ENCODE measurements at regions not wholly inside any gene's neighbourhood (a gene's known extent, or its start where the extent isn't known, plus 50 kb on each side); places are given as distances from the start of the nearest gene placed in this dataset.

DNA sequence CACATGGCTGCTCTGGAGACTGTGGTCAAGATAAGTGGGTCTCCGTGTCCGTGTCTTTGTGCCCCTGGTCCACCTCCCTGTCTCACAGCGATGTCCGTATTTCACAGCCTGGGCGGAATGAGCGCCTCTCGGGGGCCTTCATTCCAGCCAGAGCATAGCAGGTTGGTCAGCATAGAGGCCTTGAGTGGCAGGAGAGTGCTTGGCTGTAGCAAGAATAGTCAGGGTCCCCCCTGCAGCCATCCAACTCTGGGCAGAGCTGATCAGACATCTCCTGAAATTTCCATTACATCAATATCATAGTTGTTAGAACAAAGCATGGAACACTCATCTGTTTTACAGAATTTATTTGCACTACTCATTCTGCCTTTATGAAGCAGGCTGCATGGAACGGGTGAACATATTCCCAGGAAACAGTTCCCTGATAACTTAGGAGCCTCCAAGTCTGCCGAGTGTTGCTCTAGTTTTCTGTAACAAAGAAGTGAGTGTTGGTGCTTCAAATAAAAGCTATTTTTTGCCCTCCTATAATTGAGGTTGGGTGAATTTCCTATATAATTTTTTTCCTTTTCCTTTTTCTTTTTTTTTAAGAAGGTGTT is 255.3 kb downstream of the INHBA start:
- H3K27me3 ChIP-seq, result no peaks in the 10 kb centered on the region
- TF ChIP-seq, protein P1, sequence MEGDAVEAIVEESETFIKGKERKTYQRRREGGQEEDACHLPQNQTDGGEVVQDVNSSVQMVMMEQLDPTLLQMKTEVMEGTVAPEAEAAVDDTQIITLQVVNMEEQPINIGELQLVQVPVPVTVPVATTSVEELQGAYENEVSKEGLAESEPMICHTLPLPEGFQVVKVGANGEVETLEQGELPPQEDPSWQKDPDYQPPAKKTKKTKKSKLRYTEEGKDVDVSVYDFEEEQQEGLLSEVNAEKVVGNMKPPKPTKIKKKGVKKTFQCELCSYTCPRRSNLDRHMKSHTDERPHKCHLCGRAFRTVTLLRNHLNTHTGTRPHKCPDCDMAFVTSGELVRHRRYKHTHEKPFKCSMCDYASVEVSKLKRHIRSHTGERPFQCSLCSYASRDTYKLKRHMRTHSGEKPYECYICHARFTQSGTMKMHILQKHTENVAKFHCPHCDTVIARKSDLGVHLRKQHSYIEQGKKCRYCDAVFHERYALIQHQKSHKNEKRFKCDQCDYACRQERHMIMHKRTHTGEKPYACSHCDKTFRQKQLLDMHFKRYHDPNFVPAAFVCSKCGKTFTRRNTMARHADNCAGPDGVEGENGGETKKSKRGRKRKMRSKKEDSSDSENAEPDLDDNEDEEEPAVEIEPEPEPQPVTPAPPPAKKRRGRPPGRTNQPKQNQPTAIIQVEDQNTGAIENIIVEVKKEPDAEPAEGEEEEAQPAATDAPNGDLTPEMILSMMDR (IDR thresholded peaks at IDR 0.05), result no peak
- TF ChIP-seq POLR2AphosphoS5 (IDR thresholded peaks at IDR 0.05) (no peak), EP300 (IDR thresholded peaks at IDR 0.05) (no peak), POLR2A (IDR thresholded peaks at IDR 0.05) (no peak)
- intact Hi-C loops (cut with DNase I), result no loop called here
- H3K27ac ChIP-seq, result no peak overlapping the region
- no peaks in the 10 kb centered on the region for H3K36me3 ChIP-seq
- WGBS, 2 donors, result 92% methylated on average over 9 of the region's 9 CpGs
- no peak for DNase-seq
- H3K4me3 ChIP-seq, result no peak overlapping the region
- no peaks in the 10 kb centered on the region for H3K9me3 ChIP-seq
- peaks cover 0 to 11% (median 2%) of the 10 kb centered on the region in 4 donors for H3K4me1 ChIP-seq

DNA sequence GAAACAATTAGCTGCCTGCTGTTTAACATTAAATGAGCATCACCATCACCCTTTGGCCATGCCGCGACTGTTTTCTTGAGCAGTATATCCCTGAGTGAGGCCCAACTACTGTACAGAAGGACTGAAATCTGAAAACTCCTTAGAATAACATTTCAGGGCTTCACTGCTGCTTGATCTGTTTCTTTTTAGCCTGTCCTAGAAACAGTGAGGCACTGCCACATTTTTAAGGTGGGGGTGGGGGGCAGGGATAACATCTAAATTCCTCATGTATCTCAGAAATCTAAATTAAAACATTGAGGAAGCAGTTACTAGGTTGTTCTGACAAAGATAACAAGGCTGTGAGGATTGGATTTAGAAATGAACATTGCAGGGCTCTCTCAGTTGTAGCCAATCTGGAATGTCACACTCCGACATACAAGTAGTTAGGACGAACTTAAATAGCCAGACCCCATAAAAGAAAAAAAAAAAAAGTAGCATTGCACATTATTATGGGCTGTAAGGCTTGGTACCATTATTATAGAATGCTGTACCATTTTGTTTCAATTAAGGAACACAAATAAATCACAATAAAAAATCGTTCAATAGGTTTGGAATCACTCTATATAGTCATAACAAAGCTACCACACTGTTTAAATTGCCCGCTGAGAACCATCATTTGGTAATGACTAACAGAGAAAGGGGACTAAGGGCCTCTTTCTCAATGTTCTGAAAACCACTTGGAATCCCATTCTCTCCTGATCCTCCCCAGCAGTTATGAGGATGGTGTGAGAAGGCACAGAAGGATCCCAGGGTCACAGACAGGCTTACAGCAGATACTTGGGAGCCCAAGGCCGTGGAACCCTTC is 256.1 kb downstream of the INHBA start:
- Histone ChIP-seq H3K27ac (no peak overlapping the region), H3K4me1 (peaks cover 0 to 11% (median 2%) of the 10 kb centered on the region in 4 donors), H3K9me3 (no peaks in the 10 kb centered on the region), H3K27me3 (no peaks in the 10 kb centered on the region), H3K4me3 (no peak overlapping the region), H3K36me3 (no peaks in the 10 kb centered on the region)
- intact Hi-C loops (cut with DNase I), result no loop called here
- WGBS, 2 donors, result 82 to 83% methylated on average over 7 of the region's 7 CpGs
- no peak for DNase-seq
- no peak for TF ChIP-seq POLR2A (IDR thresholded peaks at IDR 0.05)

DNA sequence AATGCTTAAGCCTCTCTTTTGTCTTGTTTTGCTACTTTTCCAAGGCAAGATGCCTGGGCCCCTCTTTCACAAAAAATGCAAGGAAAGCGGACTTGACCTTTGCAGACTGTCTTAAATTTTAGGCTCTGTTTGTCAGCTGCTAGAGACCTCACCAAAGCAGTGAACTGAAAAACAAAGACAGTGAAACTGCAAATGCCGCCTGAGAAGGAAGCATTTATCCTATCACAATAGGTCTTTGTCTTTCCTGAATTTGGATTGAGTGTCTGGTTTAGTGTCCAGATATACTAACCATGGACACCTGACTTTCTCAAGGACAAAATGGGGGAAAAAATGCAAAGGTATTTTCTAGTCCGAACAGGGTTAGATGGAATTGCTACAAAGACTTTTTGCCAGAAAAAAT is 256.9 kb downstream of the INHBA start:
- no peak overlapping the region for H3K4me3 ChIP-seq
- no peaks in the 10 kb centered on the region for H3K27me3 ChIP-seq
- DNase-seq, result no peak
- no peak overlapping the region for H3K27ac ChIP-seq
- intact Hi-C loops (cut with DNase I), result no loop called here
- no peaks in the 10 kb centered on the region for H3K9me3 ChIP-seq
- WGBS, 2 donors, result 77 to 83% methylated on average over 3 of the region's 3 CpGs
- TF ChIP-seq, protein P1 (IDR thresholded peaks at IDR 0.05), result no peak
- no peak for TF ChIP-seq EP300 (IDR thresholded peaks at IDR 0.05)
- no peak for TF ChIP-seq POLR2A (IDR thresholded peaks at IDR 0.05)
- no peak for TF ChIP-seq POLR2AphosphoS5 (IDR thresholded peaks at IDR 0.05)
- H3K4me1 ChIP-seq, result peaks cover 0 to 11% (median 2%) of the 10 kb centered on the region in 4 donors
- no peaks in the 10 kb centered on the region for H3K36me3 ChIP-seq

DNA sequence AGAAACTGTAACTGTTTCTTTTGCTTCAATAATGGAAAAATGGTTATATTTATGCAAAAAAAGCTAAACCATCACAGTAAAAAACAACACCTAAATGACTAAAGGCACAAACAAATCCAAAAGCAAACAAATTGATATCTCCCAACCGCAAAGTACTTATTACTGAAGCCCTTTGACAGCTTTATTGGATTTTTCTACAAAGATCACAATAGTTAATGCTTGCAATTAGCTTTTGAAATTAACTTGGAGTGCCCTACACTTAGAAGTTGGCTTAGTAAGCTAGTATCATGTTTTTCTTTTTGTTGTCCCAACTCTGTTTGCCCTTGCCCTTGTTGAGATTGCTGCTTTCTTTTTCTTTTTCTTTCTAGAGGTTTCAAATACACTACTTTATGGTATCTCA is 257.5 kb downstream of the INHBA start:
- 91 to 92% methylated on average over 1 of the region's 1 CpG for WGBS, 2 donors
- intact Hi-C loops (cut with DNase I), result no loop called here
- no peak overlapping the region for H3K27ac ChIP-seq

DNA sequence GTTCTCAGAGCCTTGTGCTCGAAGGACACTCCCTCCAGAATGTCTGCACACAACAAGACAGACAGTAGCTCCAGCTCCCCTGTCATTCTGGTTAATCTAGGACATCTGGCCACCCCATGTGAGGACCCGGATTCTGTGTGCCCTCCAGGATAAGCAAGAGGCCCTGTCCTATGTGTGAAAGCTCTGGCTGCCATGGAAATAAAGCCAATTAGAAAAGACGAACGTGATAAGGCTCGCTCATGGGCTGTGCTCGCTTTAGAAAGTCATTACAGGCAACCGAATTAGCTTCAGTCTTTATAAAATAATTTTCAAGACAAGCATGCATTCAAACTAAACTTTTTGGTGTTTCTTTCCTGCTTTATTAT is 263.4 kb downstream of the INHBA start:
- Histone ChIP-seq H3K9me3 (no peaks in the 10 kb centered on the region), H3K27me3 (no peaks in the 10 kb centered on the region), H3K36me3 (no peaks in the 10 kb centered on the region), H3K4me3 (no peak overlapping the region), H3K4me1 (no peaks in the 10 kb centered on the region), H3K27ac (no peak overlapping the region)
- intact Hi-C loops (cut with DNase I), result no loop called here
- TF ChIP-seq, protein P1 (IDR thresholded peaks at IDR 0.05), result no peak
- TF ChIP-seq POLR2AphosphoS5 (IDR thresholded peaks at IDR 0.05) (no peak), POLR2A (IDR thresholded peaks at IDR 0.05) (no peak), EP300 (IDR thresholded peaks at IDR 0.05) (no peak)
- 77 to 78% methylated on average over 7 of the region's 7 CpGs for WGBS, 2 donors
- DNase-seq, result no peak

More for the DNA sequence above, 257.5 kb downstream of the INHBA start:
- Histone ChIP-seq H3K9me3 (no peaks in the 10 kb centered on the region), H3K4me1 (peaks cover 0 to 11% (median 2%) of the 10 kb centered on the region in 4 donors), H3K27me3 (no peaks in the 10 kb centered on the region), H3K36me3 (no peaks in the 10 kb centered on the region), H3K4me3 (no peak overlapping the region)
- DNase-seq, result no peak
- TF ChIP-seq, protein P1 (IDR thresholded peaks at IDR 0.05), result no peak
- TF ChIP-seq POLR2A (IDR thresholded peaks at IDR 0.05) (no peak), POLR2AphosphoS5 (IDR thresholded peaks at IDR 0.05) (no peak), EP300 (IDR thresholded peaks at IDR 0.05) (no peak)

All from sigmoid colon (tissue), 6 donors.